Calu3 (cell line): ENCODE measurements at regions not wholly inside any gene's neighbourhood (a gene's known extent, or its start where the extent isn't known, plus 50 kb on each side); places are given as distances from the start of the nearest gene placed in this dataset.

ENCODE experiments used
- BruUV-seq: library from RNA; stranded (reverse); fragments of 400-500 nt; replicated peaks from 2 replicates; lab custom pipeline; 2021; lab: Mats Ljungman, UMichigan
- CTCF ChIA-PET: fragments of 300-600 bp; sonication (Branson Sonifier 250); formaldehyde crosslinking; loops from one replicate; lab custom pipeline; 2022; ENCODE audit warnings: antibody characterized with exemption; lab: Charles Lee
- DNase-seq: peaks from one replicate; pipeline ENCODE4 v3.0.0; 2022
- H3K27ac Mint-ChIP-seq: one replicate; pipeline ENCODE4 v1.8.0; 2022; ENCODE audit warnings: mixed read lengths; ENCODE audit not compliant: unreplicated experiment
- H3K27me3 Mint-ChIP-seq: one replicate; pipeline ENCODE4 v1.8.0; 2022; ENCODE audit warnings: mixed read lengths; ENCODE audit not compliant: unreplicated experiment
- H3K36me3 Mint-ChIP-seq: one replicate; pipeline ENCODE4 v1.8.0; 2022; ENCODE audit warnings: mild to moderate bottlenecking, moderate library complexity, mixed read lengths; ENCODE audit not compliant: insufficient read depth, unreplicated experiment
- H3K4me1 Mint-ChIP-seq: one replicate; pipeline ENCODE4 v1.8.0; 2022; ENCODE audit warnings: mild to moderate bottlenecking, low read depth, mixed read lengths; ENCODE audit not compliant: unreplicated experiment
- H3K4me3 Mint-ChIP-seq: one replicate; pipeline ENCODE4 v1.8.0; 2022; ENCODE audit warnings: mild to moderate bottlenecking, low read depth, moderate library complexity, mixed read lengths; ENCODE audit not compliant: unreplicated experiment
- H3K9me3 Mint-ChIP-seq: one replicate; pipeline ENCODE4 v1.8.0; 2022; ENCODE audit warnings: low read depth, mixed read lengths; ENCODE audit not compliant: unreplicated experiment
- intact Hi-C: fragments of 100-400 bp; cut with micrococcal nuclease; formaldehyde crosslinking; loops from one replicate; pipeline ENCODE4 v1.10.0; 2022; ENCODE audit not compliant: unreplicated experiment
- TF ChIP-seq, protein P1 (sequence below): fragments of 200-600 bp; IDR thresholded peaks from one replicate; pipeline ENCODE4 v1.8.0; 2022; ENCODE audit warnings: antibody characterized with exemption; ENCODE audit not compliant: unreplicated experiment

DNA sequence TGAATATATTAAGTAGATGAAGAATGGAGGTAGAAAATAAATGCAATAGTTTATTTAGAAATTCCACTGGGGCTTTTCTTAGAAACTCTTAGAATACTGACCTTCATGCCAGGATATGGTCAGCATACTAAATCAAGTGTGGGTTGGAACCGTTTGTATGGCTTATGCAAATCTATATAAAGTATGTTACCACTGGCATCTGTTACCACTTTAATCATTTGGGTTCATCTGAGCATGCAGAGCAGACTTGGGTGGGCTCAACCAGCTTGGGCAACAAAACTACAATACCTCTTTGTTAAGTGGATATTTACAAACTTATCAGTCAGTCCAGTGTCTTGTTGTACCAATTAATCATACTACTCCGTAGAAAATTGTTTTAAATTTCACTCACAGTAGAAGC, 125.8 kb downstream of the CRPPA start:
- Mint-ChIP-seq H3K36me3 (no peaks in the 10 kb centered on the region), H3K9me3 (no peaks in the 10 kb centered on the region), H3K4me1 (peaks cover 44% of the 10 kb centered on the region), H3K4me3 (no peak overlapping the region), H3K27ac (no peak overlapping the region), H3K27me3 (no peaks in the 10 kb centered on the region)
- CTCF ChIA-PET = interaction anchor here (1.1 kb wide), 1 partner anchor 36 kb away, joined by 3 read pairs; no protein-coding TSS in a partner anchor
- TF ChIP-seq, protein P1, sequence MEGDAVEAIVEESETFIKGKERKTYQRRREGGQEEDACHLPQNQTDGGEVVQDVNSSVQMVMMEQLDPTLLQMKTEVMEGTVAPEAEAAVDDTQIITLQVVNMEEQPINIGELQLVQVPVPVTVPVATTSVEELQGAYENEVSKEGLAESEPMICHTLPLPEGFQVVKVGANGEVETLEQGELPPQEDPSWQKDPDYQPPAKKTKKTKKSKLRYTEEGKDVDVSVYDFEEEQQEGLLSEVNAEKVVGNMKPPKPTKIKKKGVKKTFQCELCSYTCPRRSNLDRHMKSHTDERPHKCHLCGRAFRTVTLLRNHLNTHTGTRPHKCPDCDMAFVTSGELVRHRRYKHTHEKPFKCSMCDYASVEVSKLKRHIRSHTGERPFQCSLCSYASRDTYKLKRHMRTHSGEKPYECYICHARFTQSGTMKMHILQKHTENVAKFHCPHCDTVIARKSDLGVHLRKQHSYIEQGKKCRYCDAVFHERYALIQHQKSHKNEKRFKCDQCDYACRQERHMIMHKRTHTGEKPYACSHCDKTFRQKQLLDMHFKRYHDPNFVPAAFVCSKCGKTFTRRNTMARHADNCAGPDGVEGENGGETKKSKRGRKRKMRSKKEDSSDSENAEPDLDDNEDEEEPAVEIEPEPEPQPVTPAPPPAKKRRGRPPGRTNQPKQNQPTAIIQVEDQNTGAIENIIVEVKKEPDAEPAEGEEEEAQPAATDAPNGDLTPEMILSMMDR = no peak
- intact Hi-C loops = loop anchor here (5.0 kb wide), 1 partner anchor 127 kb away; the partner anchor contains the start of gene CRPPA
- BruUV-seq = no TSS peak
- no peak for DNase-seq

DNA sequence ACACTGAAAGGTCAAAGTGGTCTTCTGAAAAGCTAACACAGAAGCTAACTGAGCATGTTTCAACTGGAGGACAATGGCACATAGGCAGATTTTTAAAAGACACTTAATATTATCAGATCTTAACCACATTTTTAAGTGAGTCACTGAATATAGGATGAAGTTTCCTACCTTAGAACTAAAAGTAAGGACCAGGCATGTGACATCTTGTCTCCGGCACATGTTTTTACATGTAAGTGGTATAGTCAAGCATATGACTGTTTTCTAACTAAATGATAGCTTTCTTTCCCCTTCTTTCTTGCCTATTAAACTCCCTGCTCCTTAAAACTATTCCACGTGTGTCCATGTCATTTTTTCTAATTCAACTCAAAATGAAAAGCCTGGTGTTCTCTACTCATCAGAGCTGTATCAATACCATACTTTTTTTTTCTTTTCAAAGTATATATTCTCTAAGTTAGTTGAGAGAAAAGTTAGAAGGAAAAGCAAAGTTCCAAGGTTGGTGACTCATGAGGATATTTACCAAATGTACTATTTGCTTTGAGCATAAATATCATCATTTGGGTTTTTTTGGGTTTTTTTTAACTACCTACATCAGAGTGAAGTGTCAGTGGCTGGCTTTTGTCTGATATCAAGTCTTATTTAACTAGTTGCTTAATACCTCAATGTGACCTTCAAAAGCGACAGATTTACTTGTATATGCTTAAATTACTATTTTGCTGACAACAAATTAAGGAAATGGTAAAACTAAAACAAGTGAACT, 127.5 kb downstream of the CRPPA start:
- H3K27ac Mint-ChIP-seq = no peak overlapping the region
- CTCF ChIA-PET = interaction anchor here (0.8 to 1.0 kb wide), 2 partner anchors 22 to 929 kb away, joined by 3 to 6 read pairs; no protein-coding TSS in a partner anchor
- DNase-seq = no peak

DNA sequence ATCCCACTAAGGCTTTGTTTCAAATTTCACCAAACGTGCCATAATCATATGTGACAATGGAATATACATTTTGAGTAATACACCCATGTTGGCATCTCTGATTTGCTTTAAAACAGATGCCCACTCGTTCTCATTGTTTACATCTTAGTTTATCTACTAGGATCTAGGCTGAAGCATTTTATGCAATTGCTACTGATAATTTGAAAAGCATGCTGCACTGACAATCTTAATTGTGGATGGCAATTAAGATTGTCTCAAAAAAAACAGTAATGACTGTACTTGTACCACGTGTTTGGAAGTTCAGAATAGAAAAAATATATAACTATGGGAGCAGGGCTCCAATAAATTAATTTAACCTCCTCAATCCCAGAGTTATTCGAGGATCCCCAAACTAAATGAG, 136.8 kb downstream of the CRPPA start:
- no TSS peak for BruUV-seq
- H3K27ac Mint-ChIP-seq = no peak overlapping the region
- TF ChIP-seq, protein P1 = no peak
- CTCF ChIA-PET = no interaction called here
- no peaks in the 10 kb centered on the region for H3K36me3 Mint-ChIP-seq
- intact Hi-C loops = no loop called here
- no peaks in the 10 kb centered on the region for H3K27me3 Mint-ChIP-seq
- H3K4me1 Mint-ChIP-seq = peaks cover 12% of the 10 kb centered on the region
- H3K4me3 Mint-ChIP-seq = no peak overlapping the region
- DNase-seq = no peak
- peaks cover 2% of the 10 kb centered on the region for H3K9me3 Mint-ChIP-seq

More for the DNA sequence above, 127.5 kb downstream of the CRPPA start:
- no TSS peak for BruUV-seq
- peaks cover 45% of the 10 kb centered on the region for H3K4me1 Mint-ChIP-seq
- H3K27me3 Mint-ChIP-seq = no peaks in the 10 kb centered on the region
- TF ChIP-seq, protein P1 = no peak
- H3K36me3 Mint-ChIP-seq = no peaks in the 10 kb centered on the region
- no peaks in the 10 kb centered on the region for H3K9me3 Mint-ChIP-seq
- H3K4me3 Mint-ChIP-seq = no peak overlapping the region
- intact Hi-C loops = no loop called here

DNA sequence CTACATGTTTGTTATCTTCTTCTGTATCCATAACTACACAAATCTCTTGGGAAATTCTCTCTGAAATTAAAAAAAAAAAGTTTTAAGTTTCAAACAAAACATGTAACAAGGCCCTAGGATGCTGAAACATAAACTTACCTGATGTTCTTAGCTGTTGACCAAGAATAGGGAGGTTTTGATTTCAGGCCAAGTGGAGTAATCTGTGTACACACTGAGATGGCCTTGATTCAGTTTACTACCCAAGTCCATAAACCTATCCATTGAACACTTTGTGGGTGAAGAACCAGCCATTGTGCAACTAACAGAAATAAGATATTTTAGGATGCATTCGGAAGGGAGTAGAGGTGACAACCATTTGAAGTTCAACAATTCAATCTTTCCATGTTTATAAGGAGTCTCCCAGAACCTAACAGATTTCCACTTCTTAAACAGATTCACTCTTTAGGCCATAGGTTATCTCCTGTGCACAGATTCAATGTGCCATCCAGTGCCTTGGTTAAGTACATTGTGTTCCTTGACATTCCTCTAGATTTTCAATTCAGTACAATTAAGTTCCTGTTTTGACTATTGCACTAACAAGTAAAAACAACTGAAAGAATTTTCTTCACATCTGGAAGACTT, 143.1 kb downstream of the CRPPA start:
- Mint-ChIP-seq H3K27ac (no peak overlapping the region), H3K9me3 (peaks cover 3% of the 10 kb centered on the region), H3K36me3 (no peaks in the 10 kb centered on the region), H3K4me1 (no peaks in the 10 kb centered on the region), H3K4me3 (no peak overlapping the region), H3K27me3 (no peaks in the 10 kb centered on the region)
- CTCF ChIA-PET = no interaction called here
- BruUV-seq = no TSS peak
- no peak for DNase-seq
- intact Hi-C loops = no loop called here
- TF ChIP-seq, protein P1 = no peak
